Mucosa of descending colon (tissue), 3 donors: ENCODE measurements at regions not wholly inside any gene's neighbourhood (a gene's known extent, or its start where the extent isn't known, plus 50 kb on each side); places are given as distances from the start of the nearest gene placed in this dataset.

Source experiments
- ATAC-seq: fragments of 200-7000 bp; cut with Tn5 transposase; one replicate; pipeline ENCODE4 v1.9.1; 2020; ENCODE audit warnings: mild to moderate bottlenecking, moderate library complexity
- DNase-seq, 3 donors: peaks; one replicate each; pipeline ENCODE4 v3.0.0-alpha.2; 2020
- H3K36me3 ChIP-seq: fragments of 200-600 bp; one replicate; pipeline ENCODE4 v1.8.0; 2021; ENCODE audit warnings: low read depth, mild to moderate bottlenecking
- H3K4me1 ChIP-seq: fragments of 200-600 bp; one replicate; pipeline ENCODE4 v1.8.0; 2021; ENCODE audit warnings: low read depth, mild to moderate bottlenecking
- H3K4me3 ChIP-seq: fragments of 200-600 bp; one replicate; pipeline ENCODE4 v1.8.0; 2021; ENCODE audit warnings: mild to moderate bottlenecking
- H3K9me3 ChIP-seq: fragments of 200-600 bp; one replicate; pipeline ENCODE4 v1.8.0; 2021; ENCODE audit warnings: mild to moderate bottlenecking
- CTCF ChIP-seq: fragments of 200-600 bp; IDR thresholded peaks from one replicate; pipeline ENCODE4 v1.8.0; 2022; ENCODE audit warnings: antibody characterized with exemption, mild to moderate bottlenecking
- intact Hi-C, 2 donors: fragments of 100-400 bp; cut with DNase I in 1 of 2; cut with micrococcal nuclease in 1 of 2; formaldehyde crosslinking; loops; one replicate each; pipeline versions ENCODE4 v1.11.0 to v1.11.1; 2022; cut with DNase I, micrococcal nuclease
- donor health status: DM: no; HTN: no; CAD: no; lungs with moderate emphysema.
- donor health status: DM: no; HTN: no; CAD: no.
- donor health status: DM: no; HTN: yes; CAD: no.

- Histone ChIP-seq H3K9me3 (no peaks in the 10 kb centered on the region), H3K4me1 (no peaks in the 10 kb centered on the region), H3K4me3 (no peak overlapping the region), H3K36me3 (no peaks in the 10 kb centered on the region)
- TF ChIP-seq CTCF, result no peak
- DNase-seq, result no peak
- intact Hi-C loops, result no loop called here
- ATAC-seq, result no peak
Measured at GRCh38 chrX:39682778-39683177, 415.0 kb downstream of the BCOR start.

GRCh38 chrX:39688219-39688575, 409.6 kb downstream of the BCOR start:
- ATAC-seq, result no peak
- no peak for DNase-seq
- H3K36me3 ChIP-seq, result no peaks in the 10 kb centered on the region
- H3K4me1 ChIP-seq, result no peaks in the 10 kb centered on the region
- intact Hi-C loops, result no loop called here
- no peak for TF ChIP-seq CTCF
- no peak overlapping the region for H3K4me3 ChIP-seq
- no peaks in the 10 kb centered on the region for H3K9me3 ChIP-seq

- Histone ChIP-seq H3K4me1 (no peaks in the 10 kb centered on the region), H3K36me3 (no peaks in the 10 kb centered on the region), H3K4me3 (no peak overlapping the region), H3K9me3 (no peaks in the 10 kb centered on the region)
- ATAC-seq, result peak; percentile 88
- no peak for TF ChIP-seq CTCF
- DNase-seq, result peak; percentile 61 to 82 (median 71)
- intact Hi-C loops, result no loop called here
Measured at GRCh38 chrX:39688576-39689375, 409.0 kb downstream of the BCOR start.

- peak in 2 of 3 donors; percentile 38 to 39 for DNase-seq
- Histone ChIP-seq H3K36me3 (no peaks in the 10 kb centered on the region), H3K4me3 (no peak overlapping the region), H3K9me3 (no peaks in the 10 kb centered on the region), H3K4me1 (no peaks in the 10 kb centered on the region)
- intact Hi-C loops, result no loop called here
- peak; percentile 3 for ATAC-seq
- no peak for TF ChIP-seq CTCF
Measured at GRCh38 chrX:39689376-39690104, 408.2 kb downstream of the BCOR start.

- peak in 1 of 3 donors; percentile 76 for DNase-seq
- Histone ChIP-seq H3K4me3 (no peak overlapping the region), H3K4me1 (no peaks in the 10 kb centered on the region), H3K9me3 (no peaks in the 10 kb centered on the region), H3K36me3 (no peaks in the 10 kb centered on the region)
- intact Hi-C loops, result no loop called here
- peak; percentile 75 for ATAC-seq
- TF ChIP-seq CTCF, result no peak
Measured at GRCh38 chrX:39690541-39691415, 407.0 kb downstream of the BCOR start.
